ENCODE measurements at regions not wholly inside any gene's neighbourhood (a gene's known extent, or its start where the extent isn't known, plus 50 kb on each side); places are given as distances from the start of the nearest gene placed in this dataset.

GRCh38 chr10:62463364-62463763, 89.2 kb downstream of the ZNF365 start:
- TF ChIP-seq POLR2A (IDR thresholded peaks at IDR 0.05; ENCODE audit: low read depth, low read length) (no peak), POU2F2 (IDR thresholded peaks at IDR 0.05; ENCODE audit: low read depth, low read length) (no peak), PAX5 (IDR thresholded peaks at IDR 0.05; ENCODE audit: insufficient read depth, low read length, severe bottlenecking) (no peak), POLR2AphosphoS5 (IDR thresholded peaks at IDR 0.05; ENCODE audit: low read depth, low read length) (no peak), SPI1 (IDR thresholded peaks at IDR 0.05; ENCODE audit: low read depth, low read length) (no peak), TAF1 (IDR thresholded peaks at IDR 0.05; ENCODE audit: low read depth, low read length) (no peak)
- no peak for DNase-seq (ENCODE audit: insufficient read length, low spot score)
- no peak for FAIRE-seq

GRCh38 chr10:62464308-62464707, 90.1 kb downstream of the ZNF365 start:
- TF ChIP-seq POU2F2 (IDR thresholded peaks at IDR 0.05; ENCODE audit: low read depth, low read length) = no peak
- no peak for TF ChIP-seq POLR2A (IDR thresholded peaks at IDR 0.05; ENCODE audit: low read depth, low read length)
- no peak for TF ChIP-seq SPI1 (IDR thresholded peaks at IDR 0.05; ENCODE audit: low read depth, low read length)
- TF ChIP-seq TAF1 (IDR thresholded peaks at IDR 0.05; ENCODE audit: low read depth, low read length) = no peak
- TF ChIP-seq POLR2AphosphoS5 (IDR thresholded peaks at IDR 0.05; ENCODE audit: low read depth, low read length) = no peak
- TF ChIP-seq PAX5 (IDR thresholded peaks at IDR 0.05; ENCODE audit: insufficient read depth, low read length, severe bottlenecking) = no peak

GRCh38 chr10:62466590-62466989, 92.4 kb downstream of the ZNF365 start:
- TF ChIP-seq POLR2A (IDR thresholded peaks at IDR 0.05; ENCODE audit: low read depth, low read length) (no peak), PAX5 (IDR thresholded peaks at IDR 0.05; ENCODE audit: insufficient read depth, low read length, severe bottlenecking) (no peak), POLR2AphosphoS5 (IDR thresholded peaks at IDR 0.05; ENCODE audit: low read depth, low read length) (no peak), TAF1 (IDR thresholded peaks at IDR 0.05; ENCODE audit: low read depth, low read length) (no peak), POU2F2 (IDR thresholded peaks at IDR 0.05; ENCODE audit: low read depth, low read length) (no peak), SPI1 (IDR thresholded peaks at IDR 0.05; ENCODE audit: low read depth, low read length) (no peak)
- FAIRE-seq (no peak), DNase-seq (ENCODE audit: insufficient read length, low spot score) (no peak)

More at GRCh38 chr10:62464308-62464707, 90.1 kb downstream of the ZNF365 start:
- DNase-seq (ENCODE audit: insufficient read length, low spot score) (no peak), FAIRE-seq (no peak)

- FAIRE-seq = no peak
- TF ChIP-seq SPI1 (IDR thresholded peaks at IDR 0.05; ENCODE audit: low read depth, low read length) (no peak), POU2F2 (IDR thresholded peaks at IDR 0.05; ENCODE audit: low read depth, low read length) (no peak), POLR2A (IDR thresholded peaks at IDR 0.05; ENCODE audit: low read depth, low read length) (no peak), PAX5 (IDR thresholded peaks at IDR 0.05; ENCODE audit: insufficient read depth, low read length, severe bottlenecking) (no peak), POLR2AphosphoS5 (IDR thresholded peaks at IDR 0.05; ENCODE audit: low read depth, low read length) (no peak), TAF1 (IDR thresholded peaks at IDR 0.05; ENCODE audit: low read depth, low read length) (no peak)
- DNase-seq (ENCODE audit: insufficient read length, low spot score) = no peak
Measured at GRCh38 chr10:62467527-62467926, 93.4 kb downstream of the ZNF365 start.

GRCh38 chr10:62471711-62472110, 97.5 kb downstream of the ZNF365 start:
- FAIRE-seq (no peak), DNase-seq (ENCODE audit: insufficient read length, low spot score) (no peak)
- TF ChIP-seq SPI1 (IDR thresholded peaks at IDR 0.05; ENCODE audit: low read depth, low read length) (no peak), POLR2AphosphoS5 (IDR thresholded peaks at IDR 0.05; ENCODE audit: low read depth, low read length) (no peak), TAF1 (IDR thresholded peaks at IDR 0.05; ENCODE audit: low read depth, low read length) (no peak), POLR2A (IDR thresholded peaks at IDR 0.05; ENCODE audit: low read depth, low read length) (no peak), PAX5 (IDR thresholded peaks at IDR 0.05; ENCODE audit: insufficient read depth, low read length, severe bottlenecking) (no peak), POU2F2 (IDR thresholded peaks at IDR 0.05; ENCODE audit: low read depth, low read length) (no peak)

- no peak for FAIRE-seq
- TF ChIP-seq SPI1 (IDR thresholded peaks at IDR 0.05; ENCODE audit: low read depth, low read length) (no peak), PAX5 (IDR thresholded peaks at IDR 0.05; ENCODE audit: insufficient read depth, low read length, severe bottlenecking) (no peak), POU2F2 (IDR thresholded peaks at IDR 0.05; ENCODE audit: low read depth, low read length) (no peak), TAF1 (IDR thresholded peaks at IDR 0.05; ENCODE audit: low read depth, low read length) (no peak), POLR2AphosphoS5 (IDR thresholded peaks at IDR 0.05; ENCODE audit: low read depth, low read length) (no peak), POLR2A (IDR thresholded peaks at IDR 0.05; ENCODE audit: low read depth, low read length) (no peak)
- DNase-seq (ENCODE audit: insufficient read length, low spot score) = no peak
Measured at GRCh38 chr10:62473241-62473640, 99.1 kb downstream of the ZNF365 start.

GRCh38 chr10:62475551-62475950, 101.4 kb downstream of the ZNF365 start:
- DNase-seq (ENCODE audit: insufficient read length, low spot score) = no peak
- FAIRE-seq = no peak
- TF ChIP-seq PAX5 (IDR thresholded peaks at IDR 0.05; ENCODE audit: insufficient read depth, low read length, severe bottlenecking) (no peak), TAF1 (IDR thresholded peaks at IDR 0.05; ENCODE audit: low read depth, low read length) (no peak)

GRCh38 chr10:62479523-62479922, 105.4 kb downstream of the ZNF365 start:
- DNase-seq (ENCODE audit: insufficient read length, low spot score) = no peak
- no peak for TF ChIP-seq POLR2AphosphoS5 (IDR thresholded peaks at IDR 0.05; ENCODE audit: low read depth, low read length)
- no peak for TF ChIP-seq POU2F2 (IDR thresholded peaks at IDR 0.05; ENCODE audit: low read depth, low read length)
- no peak for TF ChIP-seq TAF1 (IDR thresholded peaks at IDR 0.05; ENCODE audit: low read depth, low read length)
- no peak for TF ChIP-seq PAX5 (IDR thresholded peaks at IDR 0.05; ENCODE audit: insufficient read depth, low read length, severe bottlenecking)
- TF ChIP-seq SPI1 (IDR thresholded peaks at IDR 0.05; ENCODE audit: low read depth, low read length) = no peak
- TF ChIP-seq POLR2A (IDR thresholded peaks at IDR 0.05; ENCODE audit: low read depth, low read length) = no peak
- no peak for FAIRE-seq

GRCh38 chr10:62480196-62480595, 106.0 kb downstream of the ZNF365 start:
- FAIRE-seq (no peak), DNase-seq (ENCODE audit: insufficient read length, low spot score) (no peak)
- TF ChIP-seq PAX5 (IDR thresholded peaks at IDR 0.05; ENCODE audit: insufficient read depth, low read length, severe bottlenecking) = no peak
- no peak for TF ChIP-seq POLR2A (IDR thresholded peaks at IDR 0.05; ENCODE audit: low read depth, low read length)
- no peak for TF ChIP-seq POU2F2 (IDR thresholded peaks at IDR 0.05; ENCODE audit: low read depth, low read length)
- TF ChIP-seq SPI1 (IDR thresholded peaks at IDR 0.05; ENCODE audit: low read depth, low read length) = no peak
- no peak for TF ChIP-seq POLR2AphosphoS5 (IDR thresholded peaks at IDR 0.05; ENCODE audit: low read depth, low read length)
- no peak for TF ChIP-seq TAF1 (IDR thresholded peaks at IDR 0.05; ENCODE audit: low read depth, low read length)

- TF ChIP-seq PAX5 (IDR thresholded peaks at IDR 0.05; ENCODE audit: insufficient read depth, low read length, severe bottlenecking) (no peak), POLR2A (IDR thresholded peaks at IDR 0.05; ENCODE audit: low read depth, low read length) (no peak), TAF1 (IDR thresholded peaks at IDR 0.05; ENCODE audit: low read depth, low read length) (no peak), POLR2AphosphoS5 (IDR thresholded peaks at IDR 0.05; ENCODE audit: low read depth, low read length) (no peak), POU2F2 (IDR thresholded peaks at IDR 0.05; ENCODE audit: low read depth, low read length) (no peak), SPI1 (IDR thresholded peaks at IDR 0.05; ENCODE audit: low read depth, low read length) (no peak)
- no peak for DNase-seq (ENCODE audit: insufficient read length, low spot score)
- FAIRE-seq = no peak
Measured at GRCh38 chr10:62482581-62482980, 108.4 kb downstream of the ZNF365 start.

All from GM12891 (cell line).